ENCODE measurements at regions not wholly inside any gene's neighbourhood (a gene's known extent, or its start where the extent isn't known, plus 50 kb on each side); places are given as distances from the start of the nearest gene placed in this dataset.

DNA sequence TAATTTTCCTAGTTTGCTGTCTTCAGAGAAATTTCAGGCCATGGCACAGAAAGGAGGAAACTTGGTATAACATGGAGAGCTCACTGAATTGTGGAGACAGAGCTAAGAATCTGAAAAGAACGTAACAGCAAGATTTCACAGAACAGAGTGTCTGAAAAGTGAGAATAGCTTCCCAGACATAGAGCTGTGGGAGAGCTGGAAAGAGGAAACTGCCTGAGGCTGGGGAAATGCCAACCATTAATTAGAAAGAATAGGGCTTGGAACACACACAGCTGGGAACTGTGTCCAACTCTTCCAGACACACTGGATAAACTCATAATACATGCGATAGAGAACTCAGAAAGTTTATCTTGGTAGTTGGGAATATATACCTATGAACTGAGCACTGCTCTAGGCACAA is 51.6 kb upstream of the KYNU start:
- TF ChIP-seq, protein P1, sequence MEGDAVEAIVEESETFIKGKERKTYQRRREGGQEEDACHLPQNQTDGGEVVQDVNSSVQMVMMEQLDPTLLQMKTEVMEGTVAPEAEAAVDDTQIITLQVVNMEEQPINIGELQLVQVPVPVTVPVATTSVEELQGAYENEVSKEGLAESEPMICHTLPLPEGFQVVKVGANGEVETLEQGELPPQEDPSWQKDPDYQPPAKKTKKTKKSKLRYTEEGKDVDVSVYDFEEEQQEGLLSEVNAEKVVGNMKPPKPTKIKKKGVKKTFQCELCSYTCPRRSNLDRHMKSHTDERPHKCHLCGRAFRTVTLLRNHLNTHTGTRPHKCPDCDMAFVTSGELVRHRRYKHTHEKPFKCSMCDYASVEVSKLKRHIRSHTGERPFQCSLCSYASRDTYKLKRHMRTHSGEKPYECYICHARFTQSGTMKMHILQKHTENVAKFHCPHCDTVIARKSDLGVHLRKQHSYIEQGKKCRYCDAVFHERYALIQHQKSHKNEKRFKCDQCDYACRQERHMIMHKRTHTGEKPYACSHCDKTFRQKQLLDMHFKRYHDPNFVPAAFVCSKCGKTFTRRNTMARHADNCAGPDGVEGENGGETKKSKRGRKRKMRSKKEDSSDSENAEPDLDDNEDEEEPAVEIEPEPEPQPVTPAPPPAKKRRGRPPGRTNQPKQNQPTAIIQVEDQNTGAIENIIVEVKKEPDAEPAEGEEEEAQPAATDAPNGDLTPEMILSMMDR (IDR thresholded peaks at IDR 0.05), result no peak
- TF ChIP-seq POLR2AphosphoS5 (IDR thresholded peaks at IDR 0.05) (no peak), EP300 (IDR thresholded peaks at IDR 0.05) (no peak)
